Astrocyte (in vitro differentiated cells and primary cell): ENCODE measurements at regions not wholly inside any gene's neighbourhood (a gene's known extent, or its start where the extent isn't known, plus 50 kb on each side); places are given as distances from the start of the nearest gene placed in this dataset.

Experiments used
- EZH2 ChIP-seq: IDR thresholded peaks from 2 replicates; pipeline ENCODE4 v1.6.1; 2012; ENCODE audit warnings: mild to moderate bottlenecking, low read length, inconsistent platforms; ENCODE audit not compliant: insufficient read depth
- TF ChIP-seq, protein P1 (sequence below): IDR thresholded peaks from 2 replicates; pipeline ENCODE4 v1.5.1; 2011; ENCODE audit warnings: low read depth, mild to moderate bottlenecking, inconsistent platforms, low read length, moderate library complexity; ENCODE audit not compliant: insufficient read depth

DNA sequence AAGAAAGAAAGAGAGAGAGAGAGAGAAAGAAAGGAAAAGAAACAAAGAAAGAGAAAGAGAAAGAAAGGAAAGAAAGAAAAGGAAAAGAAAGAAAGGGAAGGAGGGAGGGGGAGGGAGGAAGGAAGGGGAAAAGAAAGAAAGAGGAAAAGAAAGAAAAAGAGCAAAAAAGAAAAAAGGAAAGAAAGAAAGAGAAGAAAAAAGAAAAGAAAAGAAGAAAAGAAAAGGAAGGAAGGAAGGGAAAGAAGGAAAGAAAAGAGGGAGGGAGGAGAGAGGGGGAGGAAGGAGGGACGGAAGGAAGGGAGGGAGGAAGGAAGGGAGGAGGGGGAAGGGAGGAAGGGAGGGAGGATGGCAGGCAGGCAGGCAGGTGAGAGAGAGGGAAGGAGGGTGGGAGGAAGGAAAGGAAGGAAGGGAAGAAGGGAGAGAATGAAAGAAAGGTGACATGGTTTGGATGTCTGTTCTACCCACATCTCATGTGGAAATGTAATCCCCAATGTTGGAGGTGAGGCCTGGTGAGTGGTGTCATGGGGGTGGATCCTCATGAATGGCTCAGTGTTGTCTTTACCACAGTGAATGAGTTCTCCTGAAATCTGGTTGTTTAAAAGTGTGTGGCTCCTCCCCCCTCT, 83.0 kb upstream of the DCLK2 start:
- TF ChIP-seq, protein P1, sequence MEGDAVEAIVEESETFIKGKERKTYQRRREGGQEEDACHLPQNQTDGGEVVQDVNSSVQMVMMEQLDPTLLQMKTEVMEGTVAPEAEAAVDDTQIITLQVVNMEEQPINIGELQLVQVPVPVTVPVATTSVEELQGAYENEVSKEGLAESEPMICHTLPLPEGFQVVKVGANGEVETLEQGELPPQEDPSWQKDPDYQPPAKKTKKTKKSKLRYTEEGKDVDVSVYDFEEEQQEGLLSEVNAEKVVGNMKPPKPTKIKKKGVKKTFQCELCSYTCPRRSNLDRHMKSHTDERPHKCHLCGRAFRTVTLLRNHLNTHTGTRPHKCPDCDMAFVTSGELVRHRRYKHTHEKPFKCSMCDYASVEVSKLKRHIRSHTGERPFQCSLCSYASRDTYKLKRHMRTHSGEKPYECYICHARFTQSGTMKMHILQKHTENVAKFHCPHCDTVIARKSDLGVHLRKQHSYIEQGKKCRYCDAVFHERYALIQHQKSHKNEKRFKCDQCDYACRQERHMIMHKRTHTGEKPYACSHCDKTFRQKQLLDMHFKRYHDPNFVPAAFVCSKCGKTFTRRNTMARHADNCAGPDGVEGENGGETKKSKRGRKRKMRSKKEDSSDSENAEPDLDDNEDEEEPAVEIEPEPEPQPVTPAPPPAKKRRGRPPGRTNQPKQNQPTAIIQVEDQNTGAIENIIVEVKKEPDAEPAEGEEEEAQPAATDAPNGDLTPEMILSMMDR, result no peak
- TF ChIP-seq EZH2, result no peak
